PC-3 (cell line): ENCODE measurements at regions not wholly inside any gene's neighbourhood (a gene's known extent, or its start where the extent isn't known, plus 50 kb on each side); places are given as distances from the start of the nearest gene placed in this dataset.

Experiments used
- ATAC-seq: fragments of 200-7000 bp; cut with Tn5 transposase; 2 replicates; pipeline ENCODE4 v1.9.1; 2020; ENCODE audit warnings: mild to moderate bottlenecking, moderate library complexity
- BruUV-seq: library from RNA; stranded (reverse); fragments of 400-500 nt; replicated peaks from 2 replicates; lab custom pipeline; 2021; lab: Mats Ljungman, UMichigan
- CTCF ChIA-PET: fragments of 300-600 bp; sonication (Branson Sonifier 250); formaldehyde crosslinking; loops from one replicate; lab custom pipeline; 2022; ENCODE audit warnings: antibody characterized with exemption; lab: Charles Lee
- POLR2A ChIA-PET: fragments of 300-600 bp; sonication (Branson Sonifier 250); formaldehyde crosslinking; loops from one replicate; lab custom pipeline; 2022; ENCODE audit warnings: antibody characterized with exemption; ENCODE audit not compliant: unreplicated experiment; lab: Charles Lee
- DNase-seq: peaks from one replicate; pipeline ENCODE4 v3.0.0-alpha.2; 2015
- H2AFZ ChIP-seq: fragments of 300-600 bp; sonication (generic); 2 replicates; pipeline ENCODE4 v1.6.0; 2016; ENCODE audit warnings: antibody characterized with exemption, low read length
- H3F3A ChIP-seq: fragments of 300-600 bp; sonication (generic); one replicate; pipeline ENCODE4 v1.6.0; 2017; ENCODE audit warnings: antibody characterized with exemption, low read length, control low read depth, mild to moderate bottlenecking; ENCODE audit not compliant: unreplicated experiment
- H3K27ac ChIP-seq: fragments of 300-600 bp; sonication (generic); 2 replicates; pipeline ENCODE4 v1.5.1; 2016; ENCODE audit warnings: mild to moderate bottlenecking, low read length
- H3K27me3 ChIP-seq: fragments of 300-600 bp; sonication (generic); 2 replicates; pipeline ENCODE4 v1.6.1; 2016; ENCODE audit warnings: low read length, mixed read lengths
- H3K36me3 ChIP-seq: fragments of 300-600 bp; sonication (generic); 2 replicates; pipeline ENCODE4 v1.6.1; 2016; ENCODE audit warnings: low read depth, mixed run types, low read length, mixed read lengths
- H3K4me1 ChIP-seq: fragments of 300-600 bp; sonication (generic); 2 replicates; pipeline ENCODE4 v1.5.1; 2016; ENCODE audit warnings: low read length; ENCODE audit not compliant: insufficient read depth
- H3K4me2 ChIP-seq: fragments of 300-600 bp; sonication (generic); 2 replicates; pipeline ENCODE4 v1.6.0; 2016; ENCODE audit warnings: low read length
- H3K4me3 ChIP-seq: fragments of 300-600 bp; sonication (generic); 2 replicates; pipeline ENCODE4 v1.5.1; 2016; ENCODE audit warnings: mild to moderate bottlenecking, low read length, mixed read lengths
- H3K79me2 ChIP-seq: fragments of 300-600 bp; sonication (generic); 2 replicates; pipeline ENCODE4 v1.6.1; 2017; ENCODE audit warnings: low read length, mixed read lengths
- H3K9ac ChIP-seq: fragments of 300-600 bp; sonication (generic); 2 replicates; pipeline ENCODE4 v1.6.0; 2016; ENCODE audit warnings: mild to moderate bottlenecking, low read length
- H3K9me2 ChIP-seq: fragments of 300-600 bp; sonication (generic); replicated peaks from 2 replicates; pipeline ENCODE4 v1.6.1; 2016; ENCODE audit warnings: mixed run types, low read length, mixed read lengths
- H3K9me3 ChIP-seq: fragments of 300-600 bp; sonication (generic); 2 replicates; pipeline ENCODE4 v1.6.1; 2016; ENCODE audit warnings: low read length, mixed read lengths
- H4K20me1 ChIP-seq: fragments of 300-600 bp; sonication (generic); 2 replicates; pipeline ENCODE4 v1.6.1; 2016; ENCODE audit warnings: low read length, mixed read lengths
- CTCF ChIP-seq: fragments of 300-600 bp; sonication (generic); conservative IDR thresholded peaks from 2 replicates; pipeline ENCODE4 v1.5.1; 2017; ENCODE audit warnings: antibody characterized with exemption, low read depth, mild to moderate bottlenecking, low read length
- EZH2 ChIP-seq: fragments of 300-600 bp; sonication (generic); IDR thresholded peaks from one replicate; pipeline ENCODE4 v1.6.1; 2017; ENCODE audit warnings: antibody characterized with exemption, mild to moderate bottlenecking, low read length; ENCODE audit not compliant: unreplicated experiment
- EZH2phosphoT487 ChIP-seq: fragments of 300-600 bp; sonication (generic); IDR thresholded peaks from 2 replicates; pipeline ENCODE4 v1.6.1; 2018; ENCODE audit warnings: mild to moderate bottlenecking, antibody characterized with exemption, low read length, borderline replicate concordance
- intact Hi-C: fragments of 100-400 bp; cut with micrococcal nuclease; formaldehyde crosslinking; loops from 2 replicates; pipeline ENCODE4 v1.9.0; 2023

- H3K4me2 ChIP-seq = no peak overlapping the region
- ATAC-seq (no peak), DNase-seq (no peak)
- H3F3A ChIP-seq = no peaks in the 10 kb centered on the region
- no TSS peak for BruUV-seq
- peaks cover 48% of the 10 kb centered on the region for H3K27me3 ChIP-seq
- CTCF ChIA-PET = no interaction called here
- H3K79me2 ChIP-seq = no peaks in the 10 kb centered on the region
- H3K4me1 ChIP-seq = no peaks in the 10 kb centered on the region
- H3K27ac ChIP-seq = no peak overlapping the region
- H2AFZ ChIP-seq = no peak overlapping the region
- no peaks in the 10 kb centered on the region for H3K9me2 ChIP-seq
- TF ChIP-seq CTCF (no peak), EZH2 (no peak), EZH2phosphoT487 (no peak)
- intact Hi-C loops = no loop called here
- H3K4me3 ChIP-seq = no peak overlapping the region
- no peaks in the 10 kb centered on the region for H3K9me3 ChIP-seq
- H3K9ac ChIP-seq = no peak overlapping the region
- no peaks in the 10 kb centered on the region for H3K36me3 ChIP-seq
- no peaks in the 10 kb centered on the region for H4K20me1 ChIP-seq
- POLR2A ChIA-PET = no interaction called here
These were observed 320.4 kb upstream of the PROK2 start for GRCh38 chr3:72105306-72105705.

GRCh38 chr3:72102112-72102616 lies 317.2 kb upstream of the PROK2 start:
- peaks cover 60% of the 10 kb centered on the region for H3K27me3 ChIP-seq
- H3K36me3 ChIP-seq = no peaks in the 10 kb centered on the region
- H3K4me1 ChIP-seq = no peaks in the 10 kb centered on the region
- ChIA-PET POLR2A (no interaction called here), CTCF (no interaction called here)
- TF ChIP-seq CTCF = no peak
- TF ChIP-seq EZH2 = no peak
- TF ChIP-seq EZH2phosphoT487 = no peak
- ATAC-seq (no peak), DNase-seq (no peak)
- no peak overlapping the region for H3K9ac ChIP-seq
- no TSS peak for BruUV-seq
- no peaks in the 10 kb centered on the region for H3K9me3 ChIP-seq
- H3K4me2 ChIP-seq = no peak overlapping the region
- H3K27ac ChIP-seq = no peak overlapping the region
- H3K79me2 ChIP-seq = no peaks in the 10 kb centered on the region
- intact Hi-C loops = no loop called here
- no peaks in the 10 kb centered on the region for H3K9me2 ChIP-seq
- H4K20me1 ChIP-seq = no peaks in the 10 kb centered on the region
- H3K4me3 ChIP-seq = no peak overlapping the region
- no peaks in the 10 kb centered on the region for H3F3A ChIP-seq
- H2AFZ ChIP-seq = no peak overlapping the region

- no peak overlapping the region for H2AFZ ChIP-seq
- POLR2A ChIA-PET = no interaction called here
- H3K27ac ChIP-seq = no peak overlapping the region
- no peak overlapping the region for H3K4me3 ChIP-seq
- no peaks in the 10 kb centered on the region for H3K36me3 ChIP-seq
- H3K79me2 ChIP-seq = no peaks in the 10 kb centered on the region
- peaks cover 60% of the 10 kb centered on the region for H3K27me3 ChIP-seq
- TF ChIP-seq EZH2phosphoT487 (no peak), EZH2 (no peak), CTCF (no peak)
- H3K9me2 ChIP-seq = no peaks in the 10 kb centered on the region
- BruUV-seq = no TSS peak
- H3K4me2 ChIP-seq = no peak overlapping the region
- H3K4me1 ChIP-seq = no peaks in the 10 kb centered on the region
- no peak for ATAC-seq
- intact Hi-C loops = no loop called here
- no peak overlapping the region for H3K9ac ChIP-seq
- no peaks in the 10 kb centered on the region for H3K9me3 ChIP-seq
- no peak for DNase-seq
- no peaks in the 10 kb centered on the region for H3F3A ChIP-seq
- CTCF ChIA-PET = no interaction called here
- no peaks in the 10 kb centered on the region for H4K20me1 ChIP-seq
These were observed 316.5 kb upstream of the PROK2 start for GRCh38 chr3:72101494-72101893.
